HCT116 (cell line): ENCODE measurements at regions not wholly inside any gene's neighbourhood (a gene's known extent, or its start where the extent isn't known, plus 50 kb on each side); places are given as distances from the start of the nearest gene placed in this dataset.

Experiments
- ATAC-seq: fragments of 200-7000 bp; cut with Tn5 transposase; 2 replicates; pipeline ENCODE4 v1.9.1; 2020; ENCODE audit warnings: mild to moderate bottlenecking, moderate library complexity
- BruUV-seq: library from RNA; stranded (reverse); fragments of 400-500 nt; replicated peaks from 2 replicates; lab custom pipeline; 2021; lab: Mats Ljungman, UMichigan
- CTCF ChIA-PET: fragments of 300-600 bp; sonication (Branson Sonifier 250); formaldehyde crosslinking; loops from one replicate; lab custom pipeline; 2021; ENCODE audit warnings: antibody characterized with exemption; lab: Charles Lee
- POLR2A ChIA-PET: fragments of 300-600, 350-600 bp; sonication (Branson Sonifier 250); formaldehyde crosslinking; loops from one replicate; lab custom pipeline; 2021; ENCODE audit warnings: antibody characterized with exemption; lab: Charles Lee
- RAD21 ChIA-PET, 2 experiments: fragments of 300-600 bp; sonication (Branson Sonifier 250); formaldehyde crosslinking; loops; one replicate each; lab custom pipeline; 2023; ENCODE audit warnings: low total read pairs in 2 of 2; ENCODE audit not compliant: uncharacterized antibody in 2 of 2, unreplicated experiment in 2 of 2, low non-redundant PET in 1 of 2; lab: Charles Lee
- DNase-seq: peaks from one replicate; pipeline ENCODE4 v3.0.0-alpha.2; 2010; ENCODE audit warnings: low read depth, low spot score
- H2AFZ ChIP-seq: fragments of 200-600 bp; shearing (Covaris generic), sonication (generic); 2 replicates; pipeline ENCODE4 v1.6.1; 2017; ENCODE audit warnings: low read depth, mixed run types, mixed read lengths, antibody characterized with exemption, low read length; ENCODE audit not compliant: poor library complexity, severe bottlenecking
- H3K27ac ChIP-seq: 2 replicates; pipeline ENCODE4 v1.5.1; 2012; ENCODE audit warnings: low read depth, low read length
- H3K27me3 ChIP-seq: fragments of 200-600 bp; sonication (generic); 2 replicates; pipeline ENCODE4 v1.6.1; 2016; ENCODE audit warnings: mixed run types, low read length, mixed read lengths; ENCODE audit not compliant: insufficient read depth
- H3K36me3 ChIP-seq, 2 experiments: fragments of 200-500 bp in 1 of 2; fragments of 200-600 bp in 1 of 2; sonication (Bioruptor generic) in 1 of 2; sonication (generic) in 1 of 2; 2 replicates each; pipeline versions ENCODE4 v1.5.1 to v1.6.1; 2014 to 2016; ENCODE audit warnings: low read length in 2 of 2, inconsistent platforms in 1 of 2, mixed read lengths in 1 of 2, mixed run types in 1 of 2; ENCODE audit not compliant: insufficient read depth in 2 of 2, control insufficient read depth in 1 of 2
- H3K4me1 ChIP-seq, 2 experiments: fragments of 200-600 bp in 1 of 2; sonication (generic) in 1 of 2; 2 replicates each; pipeline versions ENCODE4 v1.5.1 to v1.6.1; 2012 to 2017; ENCODE audit warnings: low read length in 2 of 2, inconsistent platforms in 1 of 2, mild to moderate bottlenecking in 1 of 2, mixed read lengths in 1 of 2, mixed run types in 1 of 2, moderate library complexity in 1 of 2; ENCODE audit not compliant: insufficient read depth in 2 of 2, control insufficient read depth in 1 of 2
- H3K4me2 ChIP-seq: fragments of 200-600 bp; sonication (generic); 2 replicates; pipeline ENCODE4 v1.6.1; 2017; ENCODE audit warnings: mixed run types, low read length, mixed read lengths
- H3K4me3 ChIP-seq, 2 experiments: fragments of 200-600 bp in 1 of 2; sonication (generic) in 1 of 2; replicated peaks in 1 of 2; 2 replicates each; pipeline ENCODE4 v1.5.1; 2011 to 2016; ENCODE audit warnings: low read length in 2 of 2, control low read depth in 1 of 2, low read depth in 1 of 2, mild to moderate bottlenecking in 1 of 2, mixed read lengths in 1 of 2, mixed run types in 1 of 2
- H3K79me2 ChIP-seq: fragments of 200-600 bp; sonication (generic); 2 replicates; pipeline ENCODE4 v1.6.1; 2017; ENCODE audit warnings: mild to moderate bottlenecking, mixed run types, low read length, moderate library complexity, mixed read lengths; ENCODE audit not compliant: insufficient read depth
- H3K9ac ChIP-seq: fragments of 200-600 bp; sonication (generic); 2 replicates; pipeline ENCODE4 v1.6.1; 2016; ENCODE audit warnings: low read length, mixed read lengths
- H3K9me2 ChIP-seq: fragments of 200-600 bp; sonication (generic), shearing (Covaris generic); 2 replicates; pipeline ENCODE4 v1.6.1; 2017; ENCODE audit warnings: mixed run types, mild to moderate bottlenecking, moderate library complexity; ENCODE audit not compliant: insufficient read depth
- H3K9me3 ChIP-seq, 2 experiments: fragments of 200-500 bp in 1 of 2; fragments of 200-600 bp in 1 of 2; sonication (Bioruptor generic) in 1 of 2; sonication (generic) in 1 of 2; 2 replicates each; pipeline ENCODE4 v1.6.1; 2014 to 2017; ENCODE audit warnings: low read length in 2 of 2, mixed read lengths in 2 of 2, inconsistent platforms in 1 of 2, low read depth in 1 of 2, mild to moderate bottlenecking in 1 of 2, mixed run types in 1 of 2, moderate library complexity in 1 of 2; ENCODE audit not compliant: control insufficient read depth in 1 of 2, insufficient read depth in 1 of 2
- H4K20me1 ChIP-seq: fragments of 200-600 bp; sonication (generic), shearing (Covaris generic); 2 replicates; pipeline ENCODE4 v1.6.1; 2017; ENCODE audit warnings: mixed run types, mild to moderate bottlenecking, moderate library complexity; ENCODE audit not compliant: insufficient read depth
- ATF3 ChIP-seq: IDR thresholded peaks from 2 replicates; pipeline ENCODE4 v1.6.1; 2012
- CTCF ChIP-seq, 3 experiments: fragments of 200-600 bp in 1 of 3; sonication (generic) in 1 of 3; IDR thresholded peaks in 2 of 3; conservative IDR thresholded peaks in 1 of 3; 2 replicates each; pipeline ENCODE4 v1.5.1; 2012 to 2017; ENCODE audit warnings: low read depth in 2 of 3, low read length in 2 of 3, antibody characterized with exemption in 1 of 3, borderline replicate concordance in 1 of 3, control low read depth in 1 of 3, mild to moderate bottlenecking in 1 of 3, mixed read lengths in 1 of 3, mixed run types in 1 of 3, moderate library complexity in 1 of 3; ENCODE audit not compliant: insufficient read depth in 1 of 3
- EGR1 ChIP-seq: IDR thresholded peaks from 2 replicates; pipeline ENCODE4 v1.6.1; 2012; ENCODE audit warnings: low read depth
- EZH2phosphoT487 ChIP-seq: fragments of 200-600 bp; IDR thresholded peaks from 2 replicates; pipeline ENCODE4 v1.6.1; 2018; ENCODE audit warnings: antibody characterized with exemption, borderline replicate concordance
- JUND ChIP-seq: IDR thresholded peaks from 2 replicates; pipeline ENCODE4 v1.6.1; 2012
- MAX ChIP-seq: IDR thresholded peaks from 2 replicates; pipeline ENCODE4 v1.6.1; 2012
- POLR2A ChIP-seq: IDR thresholded peaks from 2 replicates; pipeline ENCODE4 v1.7.0; 2011; ENCODE audit warnings: borderline replicate concordance; ENCODE audit not compliant: insufficient read depth, insufficient read length; ENCODE audit errors: extremely low read depth
- POLR2AphosphoS5 ChIP-seq: IDR thresholded peaks from 2 replicates; pipeline ENCODE4 v1.6.1; 2011; ENCODE audit warnings: mild to moderate bottlenecking, low read depth, low read length, moderate library complexity
- RAD21 ChIP-seq: IDR thresholded peaks from 2 replicates; pipeline ENCODE4 v1.6.1; 2012; ENCODE audit warnings: low read depth, mild to moderate bottlenecking
- REST ChIP-seq: IDR thresholded peaks from 2 replicates; pipeline ENCODE4 v1.6.1; 2012; ENCODE audit warnings: low read depth
- TCF7L2 ChIP-seq: IDR thresholded peaks from 2 replicates; pipeline ENCODE4 v1.7.0; 2011; ENCODE audit warnings: borderline replicate concordance, inconsistent platforms; ENCODE audit not compliant: insufficient read depth, insufficient read length; ENCODE audit errors: extremely low read depth
- ZBTB33 ChIP-seq: IDR thresholded peaks from 2 replicates; pipeline ENCODE4 v1.6.1; 2011; ENCODE audit warnings: mild to moderate bottlenecking, low read length, moderate library complexity; ENCODE audit not compliant: insufficient replicate concordance; ENCODE audit errors: extremely low read depth
- intact Hi-C: fragments of 100-400 bp; cut with micrococcal nuclease; formaldehyde crosslinking; loops from 2 replicates; pipeline ENCODE4 v1.10.0; 2022

GRCh38 chr21:41086569-41086968 lies 81.4 kb upstream of the BACE2 start:
- TF ChIP-seq ZBTB33 (no peak), TCF7L2 (no peak), POLR2AphosphoS5 (no peak), POLR2A (no peak), REST (no peak), MAX (no peak), EZH2phosphoT487 (no peak), CTCF (IDR thresholded peaks at IDR 0.05 in 2 of 3, conservative IDR thresholded peaks at IDR 0.05 in 1 of 3; ENCODE audit: borderline replicate concordance in 1 of 3, insufficient read depth in 1 of 3, low read depth in 2 of 3, low read length in 2 of 3) (no peak), JUND (no peak), RAD21 (no peak), ATF3 (no peak), EGR1 (no peak)
- POLR2A ChIA-PET, result no interaction called here
- no peak overlapping the region for H2AFZ ChIP-seq
- no peaks in the 10 kb centered on the region for H3K79me2 ChIP-seq
- no peak for ATAC-seq
- no peak overlapping the region for H3K4me2 ChIP-seq
- DNase-seq, result no peak
- no peaks in the 10 kb centered on the region for H3K9me2 ChIP-seq
- H3K9ac ChIP-seq, result no peak overlapping the region
- H3K4me1 ChIP-seq, result no peaks in the 10 kb centered on the region
- no peaks in the 10 kb centered on the region for H3K36me3 ChIP-seq
- H3K9me3 ChIP-seq, result no peaks in the 10 kb centered on the region
- RAD21 ChIA-PET, result no interaction called here
- H3K4me3 ChIP-seq, result no peak overlapping the region
- CTCF ChIA-PET, result no interaction called here
- intact Hi-C loops, result no loop called here
- no peak overlapping the region for H3K27ac ChIP-seq
- BruUV-seq, result no TSS peak
- H4K20me1 ChIP-seq, result no peaks in the 10 kb centered on the region
- H3K27me3 ChIP-seq, result peaks cover 9% of the 10 kb centered on the region
